Activated CD4-positive, CD25-positive, alpha-beta regulatory T cell treated with anti-CD3 and anti-CD28 coated beads, Interleukin-2, amount 50 U/mL, for 72 hours (primary cell): ENCODE measurements at regions not wholly inside any gene's neighbourhood (a gene's known extent, or its start where the extent isn't known, plus 50 kb on each side); places are given as distances from the start of the nearest gene placed in this dataset.
"Not testable (repeated sequence)": the region's sequence is repeated elsewhere in the genome, so short reads cannot be mapped to it uniquely, and the experiment has no call there.

Source experiments
- DNase-seq: peaks from one replicate; pipeline ENCODE4 v3.0.0; 2021

GRCh38 chr14:53651096-53651740 lies 305.4 kb downstream of the BMP4 start:
- DNase-seq, result no peak

- DNase-seq, result no peak
Measured at GRCh38 chr14:53646925-53647324, 309.7 kb downstream of the BMP4 start.

DNA sequence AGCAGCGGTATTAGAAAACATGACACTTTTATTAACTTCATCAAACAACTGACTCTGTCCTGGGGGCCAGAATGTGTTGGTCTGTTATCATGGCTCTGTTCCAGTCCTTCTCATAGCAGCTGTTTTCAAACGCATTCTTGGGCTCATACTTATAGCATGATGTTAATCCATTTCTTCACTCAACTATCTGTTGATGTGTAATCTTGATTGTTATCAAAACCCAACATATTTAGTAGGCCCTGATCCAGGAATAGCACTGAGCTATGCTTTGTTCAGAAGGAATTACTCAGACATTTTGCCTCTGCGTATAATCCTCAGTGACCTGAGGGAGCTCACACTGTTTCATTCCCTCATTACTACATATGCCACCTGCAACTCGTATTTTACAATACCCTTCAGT lies 315.9 kb downstream of the BMP4 start:
- no peak for DNase-seq

DNA sequence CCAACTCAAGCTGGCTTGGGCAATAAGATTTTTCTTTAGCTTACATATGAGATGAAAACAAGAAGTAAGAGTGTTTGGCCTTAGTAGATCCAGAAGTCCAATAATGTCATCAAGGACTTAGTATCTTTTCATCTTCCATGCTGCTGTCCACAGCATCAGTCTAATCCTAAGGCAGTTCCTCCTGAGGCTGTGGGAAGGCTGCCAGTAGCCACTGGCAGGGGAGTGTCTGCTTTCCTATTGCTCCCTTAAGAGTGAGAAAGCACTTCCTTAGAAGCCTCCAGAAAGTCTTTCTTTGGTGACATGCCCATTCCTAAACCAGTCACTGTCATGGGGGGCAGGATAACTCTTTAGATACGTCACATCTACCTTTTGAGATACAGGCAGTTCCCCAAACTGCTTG lies 317.7 kb downstream of the BMP4 start:
- DNase-seq, result no peak

GRCh38 chr14:53634793-53635192 lies 321.8 kb downstream of the BMP4 start:
- DNase-seq, result no peak

- DNase-seq, result no peak
Measured at GRCh38 chr14:53630336-53630735, 326.3 kb downstream of the BMP4 start.

GRCh38 chr14:53628732-53629430 lies 327.7 kb downstream of the BMP4 start:
- no peak for DNase-seq

- no peak for DNase-seq
Measured at GRCh38 chr14:53628261-53628660, 328.4 kb downstream of the BMP4 start.

GRCh38 chr14:53626761-53627160 lies 329.9 kb downstream of the BMP4 start:
- no peak for DNase-seq

DNA sequence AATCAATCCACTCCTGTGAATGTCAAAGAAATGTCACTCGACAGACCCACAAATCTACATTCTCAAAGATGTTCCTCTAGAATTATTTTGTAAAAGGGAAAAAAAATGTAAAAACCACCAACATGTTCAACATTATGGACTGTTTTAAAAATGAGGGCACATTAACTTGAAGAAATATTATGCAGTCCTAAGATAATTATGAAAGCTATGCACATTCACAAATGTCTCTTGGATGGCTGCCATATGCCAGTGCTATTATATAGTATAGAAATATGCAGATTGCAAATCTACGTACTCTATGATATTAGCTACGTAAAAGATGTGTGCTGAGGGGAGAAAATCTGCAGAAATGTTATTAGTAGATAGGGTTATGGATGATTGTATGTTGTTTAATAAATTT lies 334.2 kb downstream of the BMP4 start:
- DNase-seq, result no peak

DNA sequence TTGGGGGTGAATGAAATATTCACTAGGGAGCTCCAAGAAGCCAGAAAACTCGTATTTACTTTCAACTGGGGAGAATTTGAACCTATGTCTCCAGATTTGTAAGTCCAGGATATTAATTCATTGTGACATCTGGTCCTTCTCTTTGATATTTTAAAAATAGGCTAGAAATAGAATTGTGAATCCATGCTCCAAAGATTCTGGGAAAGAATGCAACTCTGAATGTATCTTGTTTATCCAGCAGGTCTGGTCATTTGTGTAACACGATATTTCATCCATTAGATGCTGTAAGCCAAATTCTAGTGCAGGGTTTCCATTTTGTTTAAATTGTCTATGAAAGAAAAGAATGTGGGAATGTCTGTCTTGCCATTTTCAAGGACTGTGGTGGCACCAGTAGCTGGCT lies 334.7 kb downstream of the BMP4 start:
- DNase-seq, result no peak

- no peak for DNase-seq
Measured at GRCh38 chr14:53621433-53621832, 335.2 kb downstream of the BMP4 start.

DNA sequence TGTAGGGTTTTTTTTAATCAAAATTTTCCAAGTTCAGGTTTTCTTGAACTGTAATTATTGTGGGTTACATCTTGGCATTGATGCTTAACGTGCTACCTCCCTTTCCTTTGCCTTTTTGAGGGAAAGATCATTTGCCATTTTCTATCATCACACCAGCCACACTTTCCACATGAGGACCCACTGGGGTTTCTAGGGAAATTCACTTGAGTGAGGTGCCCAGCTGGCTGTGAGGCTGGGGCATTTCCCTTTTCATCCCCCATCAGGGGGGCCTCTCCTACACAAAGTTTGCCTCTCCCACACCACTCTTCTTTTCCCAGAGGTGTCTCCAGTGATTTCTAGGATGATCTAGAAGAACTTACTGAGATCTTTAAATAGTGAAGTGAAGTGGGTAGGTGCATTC lies 335.7 kb downstream of the BMP4 start:
- DNase-seq, result no peak

DNA sequence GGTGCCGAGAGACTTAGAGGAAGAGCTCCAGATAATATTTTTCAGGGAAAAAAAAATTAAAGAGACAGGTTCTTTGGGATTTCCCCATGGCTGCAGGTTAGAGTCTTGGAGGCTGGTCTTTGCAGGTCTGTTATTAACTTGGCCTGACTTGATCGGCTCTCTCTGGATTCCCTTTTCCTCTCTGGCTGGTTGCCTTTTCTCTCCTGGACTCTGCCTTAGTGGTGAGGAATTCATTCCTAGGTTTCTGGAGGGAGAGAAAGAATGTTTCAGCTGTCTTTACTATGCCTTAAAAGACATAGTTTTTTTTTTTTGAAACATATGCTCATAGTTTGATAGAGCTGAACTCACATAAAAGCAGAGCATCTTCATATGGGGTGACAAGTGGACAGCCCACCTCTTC lies 336.3 kb downstream of the BMP4 start:
- DNase-seq, result no peak

DNA sequence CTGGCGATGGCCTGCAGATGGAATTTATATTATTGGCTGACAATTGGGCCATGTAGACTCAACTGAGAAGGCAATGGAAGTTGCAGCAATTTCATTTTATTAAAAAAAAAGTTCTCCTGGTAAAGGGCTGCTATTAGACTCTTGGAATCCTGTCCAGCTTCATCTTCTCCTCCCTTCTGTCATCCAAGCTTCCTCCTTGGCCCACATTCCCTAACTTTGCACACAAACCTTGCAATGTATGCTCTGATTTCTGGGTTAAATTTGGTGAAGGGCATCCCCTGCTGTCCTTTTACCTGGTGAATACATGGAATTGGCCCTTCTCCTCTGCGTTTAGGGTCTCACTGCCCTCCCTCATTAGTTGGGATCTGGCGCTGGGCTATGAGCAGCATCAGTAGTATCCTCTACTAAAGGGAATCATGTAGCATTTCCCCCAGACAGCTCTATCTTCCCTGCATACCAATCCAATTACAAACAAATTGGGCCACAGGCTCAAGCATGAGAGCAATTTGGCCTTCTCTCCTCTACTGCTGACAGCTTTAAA lies 336.9 kb downstream of the BMP4 start:
- no peak for DNase-seq

- not testable (repeated sequence) for DNase-seq
Measured at GRCh38 chr14:53616536-53616935, 340.1 kb downstream of the BMP4 start.

DNA sequence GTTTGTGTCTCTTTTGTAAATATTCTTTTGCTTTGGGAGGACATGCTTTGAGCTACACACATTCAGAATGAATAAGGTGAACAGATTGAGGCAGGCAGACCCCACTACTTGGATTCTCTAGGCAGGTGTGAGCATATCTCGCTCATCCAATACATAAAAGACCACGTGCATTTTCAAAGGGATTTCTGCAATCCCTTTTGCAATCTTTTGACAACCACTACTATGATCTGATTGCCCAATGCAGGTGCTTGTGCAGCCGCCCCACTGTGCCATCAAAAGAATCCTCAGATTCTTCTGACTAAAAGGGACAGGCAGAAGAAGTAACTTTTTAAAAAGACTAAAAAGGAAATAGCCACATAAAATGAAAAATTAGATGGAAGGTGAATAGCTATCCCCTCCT lies 341.4 kb downstream of the BMP4 start:
- no peak for DNase-seq

GRCh38 chr14:53613404-53614253 lies 343.0 kb downstream of the BMP4 start:
- DNase-seq, result no peak

DNA sequence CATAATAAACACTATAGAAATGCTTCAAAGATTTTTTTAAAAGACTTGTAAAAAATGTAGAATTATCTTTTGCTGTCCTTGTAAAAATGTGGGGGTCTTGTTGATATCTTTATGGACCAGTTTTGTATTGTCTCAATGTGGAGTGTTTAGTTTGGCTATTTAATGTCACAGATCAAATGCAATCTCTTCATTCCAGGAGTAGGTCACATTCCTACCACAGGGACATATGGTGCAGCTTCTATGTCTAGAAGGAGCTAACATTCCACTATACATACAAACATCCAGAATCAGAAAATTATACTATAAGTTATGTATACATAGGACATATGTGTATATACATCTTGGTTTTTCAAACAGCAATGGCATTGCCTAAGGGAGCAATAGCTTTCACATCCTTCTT lies 345.7 kb downstream of the BMP4 start:
- no peak for DNase-seq

GRCh38 chr14:53609009-53609408 lies 347.6 kb downstream of the BMP4 start:
- DNase-seq, result no peak

GRCh38 chr14:53608369-53608768 lies 348.3 kb downstream of the BMP4 start:
- DNase-seq, result no peak

DNA sequence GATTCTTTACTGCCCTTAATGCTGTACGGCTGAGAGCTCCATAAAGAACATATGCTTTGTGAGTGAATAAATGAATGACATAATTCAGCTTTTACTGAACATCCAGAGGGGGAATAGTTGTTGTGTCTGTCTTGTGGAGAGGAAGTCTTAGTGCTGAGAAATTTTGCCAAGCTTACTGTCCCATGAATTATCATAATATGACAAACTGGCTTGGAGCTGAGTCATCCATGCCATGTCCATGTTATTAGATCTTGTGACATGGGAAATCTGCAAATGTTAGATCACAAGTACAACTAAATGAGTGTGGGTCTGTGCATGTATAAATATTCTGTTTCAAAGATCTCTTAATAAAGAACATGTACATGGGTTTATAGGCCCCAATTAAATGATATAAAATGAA lies 350.4 kb downstream of the BMP4 start:
- DNase-seq, result no peak

DNA sequence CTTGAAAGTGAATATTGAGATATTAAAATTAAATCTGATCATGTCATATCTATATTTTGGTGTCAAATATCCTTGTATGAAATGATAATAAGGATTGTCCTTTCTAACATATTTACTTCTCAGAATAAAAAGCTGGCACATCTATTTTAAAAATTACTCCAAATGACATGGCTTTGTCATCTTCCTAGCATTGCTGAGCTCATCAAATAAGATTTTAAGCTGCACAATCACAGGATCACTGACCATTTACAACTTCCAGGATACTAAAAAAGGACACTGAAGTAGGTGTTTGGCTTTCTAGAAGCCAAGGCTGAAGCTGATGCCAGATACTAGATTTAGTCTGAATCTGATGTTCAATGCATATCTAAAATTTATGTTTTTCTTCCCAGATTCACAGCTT lies 351.1 kb downstream of the BMP4 start:
- no peak for DNase-seq

DNA sequence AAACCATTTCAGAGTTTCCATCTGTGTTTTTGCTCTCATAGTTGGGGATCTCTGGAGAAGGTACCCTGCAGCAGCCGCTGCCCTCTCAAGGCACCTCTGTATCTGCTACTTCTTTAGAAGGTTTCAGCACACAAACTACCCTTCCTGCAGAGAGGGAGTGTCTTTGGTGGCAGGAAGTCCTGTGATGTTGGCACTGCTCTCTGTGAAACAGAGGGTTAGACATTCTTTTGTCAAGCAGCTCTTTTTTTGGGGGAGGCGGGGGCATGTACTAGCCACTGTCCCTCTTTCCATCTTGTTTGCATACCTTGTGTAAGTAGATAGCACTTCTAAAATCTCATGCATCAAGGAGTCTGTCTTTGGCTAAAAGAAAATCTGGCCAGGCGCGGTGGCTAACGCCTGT lies 352.6 kb downstream of the BMP4 start:
- DNase-seq, result no peak
